ENCODE measurements at regions not wholly inside any gene's neighbourhood (a gene's known extent, or its start where the extent isn't known, plus 50 kb on each side); places are given as distances from the start of the nearest gene placed in this dataset.

DNA sequence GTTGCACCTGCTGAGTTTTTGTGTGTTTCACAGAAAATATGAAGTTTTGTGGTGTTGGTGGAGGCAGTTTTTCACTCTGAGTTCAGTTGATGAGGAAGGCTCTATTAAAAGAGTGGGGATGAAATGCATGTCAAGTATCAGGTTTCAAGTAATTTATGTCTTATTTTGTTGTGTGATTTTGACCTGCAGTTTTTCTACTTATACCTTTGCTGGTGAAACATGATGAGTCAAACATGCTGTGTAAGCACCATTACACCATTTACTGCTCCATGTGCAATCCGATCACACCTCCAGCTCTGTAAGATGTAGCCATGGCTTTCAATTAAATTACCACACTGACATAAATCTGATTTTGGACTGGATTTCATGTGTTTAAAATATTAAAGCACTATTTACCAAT is 174.5 kb upstream of the ZEB2 start:
- Histone ChIP-seq H3K79me2 (ENCODE audit: control insufficient read depth, insufficient read depth, low read length) (no peaks in the 10 kb centered on the region), H3K4me3 (replicated peaks in 1 of 4; ENCODE audit: control extremely low read depth in 1 of 4, insufficient read depth in 1 of 4, low read depth in 3 of 4, low read length in 4 of 4) (no peak overlapping the region), H3K4me1 (ENCODE audit: control insufficient read depth, extremely low read depth, insufficient read depth, low read length) (no peaks in the 10 kb centered on the region), H3K9ac (ENCODE audit: insufficient read depth, low read length) (no peak overlapping the region), H4K20me1 (ENCODE audit: control insufficient read depth, extremely low read depth, insufficient read depth, low read length) (no peaks in the 10 kb centered on the region), H2AFZ (ENCODE audit: low read length) (no peak overlapping the region), H3K4me2 (ENCODE audit: extremely low read depth, insufficient read depth, low read length) (no peak overlapping the region), H3K9me3 (ENCODE audit: control insufficient read depth, insufficient read depth, low read depth, low read length) (no peaks in the 10 kb centered on the region), H3K27ac (ENCODE audit: insufficient read depth, low read length) (no peak overlapping the region), H3K36me3 (ENCODE audit: control insufficient read depth, insufficient read depth, low read length) (no peaks in the 10 kb centered on the region), H3K27me3 (ENCODE audit: control insufficient read depth, insufficient read depth, low read length) (no peaks in the 10 kb centered on the region)
- TF ChIP-seq EZH2 (IDR thresholded peaks at IDR 0.05; ENCODE audit: low read length, missing control alignments) = no peak
- TF ChIP-seq, protein P1, sequence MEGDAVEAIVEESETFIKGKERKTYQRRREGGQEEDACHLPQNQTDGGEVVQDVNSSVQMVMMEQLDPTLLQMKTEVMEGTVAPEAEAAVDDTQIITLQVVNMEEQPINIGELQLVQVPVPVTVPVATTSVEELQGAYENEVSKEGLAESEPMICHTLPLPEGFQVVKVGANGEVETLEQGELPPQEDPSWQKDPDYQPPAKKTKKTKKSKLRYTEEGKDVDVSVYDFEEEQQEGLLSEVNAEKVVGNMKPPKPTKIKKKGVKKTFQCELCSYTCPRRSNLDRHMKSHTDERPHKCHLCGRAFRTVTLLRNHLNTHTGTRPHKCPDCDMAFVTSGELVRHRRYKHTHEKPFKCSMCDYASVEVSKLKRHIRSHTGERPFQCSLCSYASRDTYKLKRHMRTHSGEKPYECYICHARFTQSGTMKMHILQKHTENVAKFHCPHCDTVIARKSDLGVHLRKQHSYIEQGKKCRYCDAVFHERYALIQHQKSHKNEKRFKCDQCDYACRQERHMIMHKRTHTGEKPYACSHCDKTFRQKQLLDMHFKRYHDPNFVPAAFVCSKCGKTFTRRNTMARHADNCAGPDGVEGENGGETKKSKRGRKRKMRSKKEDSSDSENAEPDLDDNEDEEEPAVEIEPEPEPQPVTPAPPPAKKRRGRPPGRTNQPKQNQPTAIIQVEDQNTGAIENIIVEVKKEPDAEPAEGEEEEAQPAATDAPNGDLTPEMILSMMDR (conservative IDR thresholded peaks at IDR 0.05 in 1 of 2, IDR thresholded peaks at IDR 0.05 in 1 of 2; ENCODE audit: low read depth in 1 of 2, low read length in 2 of 2) = no peak
- DNase-seq (ENCODE audit: low read depth in 2 of 2) = no peak

DNA sequence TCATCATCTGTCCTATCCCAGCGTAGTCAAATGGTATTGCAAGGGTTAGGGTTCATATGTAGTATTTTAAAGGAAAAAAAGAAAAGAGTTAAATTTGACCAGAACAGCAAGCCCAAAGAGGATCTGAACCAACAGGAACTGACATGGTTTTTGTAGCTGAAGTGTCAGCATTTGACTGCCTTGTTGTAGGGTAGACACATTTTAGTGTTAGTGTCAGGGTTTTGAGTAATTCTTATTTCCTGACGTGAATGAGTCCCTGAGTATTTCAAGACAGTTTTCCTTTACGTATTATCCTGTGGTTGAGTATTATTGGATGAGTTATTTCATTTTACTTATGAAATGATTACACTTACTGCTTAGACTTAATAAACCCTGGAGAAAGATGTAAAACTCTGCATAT is 173.3 kb upstream of the ZEB2 start:
- Histone ChIP-seq H3K9ac (ENCODE audit: insufficient read depth, low read length) (no peak overlapping the region), H3K4me2 (ENCODE audit: extremely low read depth, insufficient read depth, low read length) (no peak overlapping the region), H4K20me1 (ENCODE audit: control insufficient read depth, extremely low read depth, insufficient read depth, low read length) (no peaks in the 10 kb centered on the region), H3K36me3 (ENCODE audit: control insufficient read depth, insufficient read depth, low read length) (no peaks in the 10 kb centered on the region), H2AFZ (ENCODE audit: low read length) (no peak overlapping the region), H3K4me3 (replicated peaks in 1 of 4; ENCODE audit: control extremely low read depth in 1 of 4, insufficient read depth in 1 of 4, low read depth in 3 of 4, low read length in 4 of 4) (no peak overlapping the region), H3K9me3 (ENCODE audit: control insufficient read depth, insufficient read depth, low read depth, low read length) (no peaks in the 10 kb centered on the region), H3K27ac (ENCODE audit: insufficient read depth, low read length) (no peak overlapping the region), H3K79me2 (ENCODE audit: control insufficient read depth, insufficient read depth, low read length) (no peaks in the 10 kb centered on the region), H3K27me3 (ENCODE audit: control insufficient read depth, insufficient read depth, low read length) (no peaks in the 10 kb centered on the region), H3K4me1 (ENCODE audit: control insufficient read depth, extremely low read depth, insufficient read depth, low read length) (no peaks in the 10 kb centered on the region)
- DNase-seq (ENCODE audit: low read depth in 2 of 2) = no peak
- TF ChIP-seq, protein P1 (conservative IDR thresholded peaks at IDR 0.05 in 1 of 2, IDR thresholded peaks at IDR 0.05 in 1 of 2; ENCODE audit: low read depth in 1 of 2, low read length in 2 of 2) = no peak
- TF ChIP-seq EZH2 (IDR thresholded peaks at IDR 0.05; ENCODE audit: low read length, missing control alignments) = no peak

DNA sequence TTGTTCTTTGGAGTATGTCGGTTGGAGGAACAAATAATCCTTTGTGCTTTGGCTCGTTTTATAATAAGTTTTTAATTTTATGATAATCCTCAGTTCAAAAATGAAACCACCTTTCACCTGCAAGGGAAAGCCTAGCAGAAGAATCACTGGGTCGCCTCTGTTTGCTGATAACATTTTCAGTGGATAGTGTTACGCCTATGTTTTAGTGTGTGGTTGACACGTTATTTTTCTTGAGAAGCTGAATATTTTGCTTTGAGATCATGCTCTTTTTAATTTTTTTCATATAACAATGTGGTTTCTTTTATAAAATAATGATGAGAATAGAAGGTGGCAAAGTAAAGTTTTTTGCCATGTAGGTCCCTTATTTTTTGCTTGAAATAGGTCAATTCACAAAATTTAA is 172.7 kb upstream of the ZEB2 start:
- no peaks in the 10 kb centered on the region for H4K20me1 ChIP-seq (ENCODE audit: control insufficient read depth, extremely low read depth, insufficient read depth, low read length)
- H3K27ac ChIP-seq (ENCODE audit: insufficient read depth, low read length) = no peak overlapping the region
- H2AFZ ChIP-seq (ENCODE audit: low read length) = no peak overlapping the region
- no peaks in the 10 kb centered on the region for H3K9me3 ChIP-seq (ENCODE audit: control insufficient read depth, insufficient read depth, low read depth, low read length)
- H3K79me2 ChIP-seq (ENCODE audit: control insufficient read depth, insufficient read depth, low read length) = no peaks in the 10 kb centered on the region
- TF ChIP-seq, protein P1 (conservative IDR thresholded peaks at IDR 0.05 in 1 of 2, IDR thresholded peaks at IDR 0.05 in 1 of 2; ENCODE audit: low read depth in 1 of 2, low read length in 2 of 2) = no peak
- no peak for TF ChIP-seq EZH2 (IDR thresholded peaks at IDR 0.05; ENCODE audit: low read length, missing control alignments)
- DNase-seq (ENCODE audit: low read depth in 2 of 2) = no peak
- H3K4me2 ChIP-seq (ENCODE audit: extremely low read depth, insufficient read depth, low read length) = no peak overlapping the region
- H3K9ac ChIP-seq (ENCODE audit: insufficient read depth, low read length) = no peak overlapping the region
- no peaks in the 10 kb centered on the region for H3K27me3 ChIP-seq (ENCODE audit: control insufficient read depth, insufficient read depth, low read length)
- H3K36me3 ChIP-seq (ENCODE audit: control insufficient read depth, insufficient read depth, low read length) = no peaks in the 10 kb centered on the region
- no peak overlapping the region for H3K4me3 ChIP-seq (replicated peaks in 1 of 4; ENCODE audit: control extremely low read depth in 1 of 4, insufficient read depth in 1 of 4, low read depth in 3 of 4, low read length in 4 of 4)
- H3K4me1 ChIP-seq (ENCODE audit: control insufficient read depth, extremely low read depth, insufficient read depth, low read length) = no peaks in the 10 kb centered on the region

Measured in fibroblast of lung (primary cell).